Suprapubic skin (tissue), 4 donors: ENCODE measurements at regions not wholly inside any gene's neighbourhood (a gene's known extent, or its start where the extent isn't known, plus 50 kb on each side); places are given as distances from the start of the nearest gene placed in this dataset.

Source experiments
- CTCF ChIP-seq, 2 donors: fragments of 200-600 bp in 1 of 2; fragments of 450-650 bp in 1 of 2; sonication (generic) in 1 of 2; IDR thresholded peaks; one replicate each; pipeline ENCODE4 v1.5.1; 2016 to 2019; ENCODE audit warnings: antibody characterized with exemption in 2 of 2, mild to moderate bottlenecking in 1 of 2, moderate library complexity in 1 of 2
- EP300 ChIP-seq: sonication (generic); formaldehyde crosslinking; IDR thresholded peaks from one replicate; pipeline ENCODE4 v1.6.1; 2017; ENCODE audit warnings: antibody characterized with exemption
- POLR2AphosphoS5 ChIP-seq, 3 donors: sonication (generic); formaldehyde crosslinking; IDR thresholded peaks; one replicate each; pipeline ENCODE4 v1.6.1; 2017; ENCODE audit warnings: antibody characterized with exemption in 3 of 3

- TF ChIP-seq CTCF (IDR thresholded peaks at IDR 0.05) (no peak), EP300 (no peak), POLR2AphosphoS5 (IDR thresholded peaks at IDR 0.05) (no peak)
These were observed 379.8 kb downstream of the TSN start for GRCh38 chr2:122135021-122135937.
